ENCODE measurements at regions not wholly inside any gene's neighbourhood (a gene's known extent, or its start where the extent isn't known, plus 50 kb on each side); places are given as distances from the start of the nearest gene placed in this dataset.
"Not testable (repeated sequence)": the region's sequence is repeated elsewhere in the genome, so short reads cannot be mapped to it uniquely, and the experiment has no call there.

DNA sequence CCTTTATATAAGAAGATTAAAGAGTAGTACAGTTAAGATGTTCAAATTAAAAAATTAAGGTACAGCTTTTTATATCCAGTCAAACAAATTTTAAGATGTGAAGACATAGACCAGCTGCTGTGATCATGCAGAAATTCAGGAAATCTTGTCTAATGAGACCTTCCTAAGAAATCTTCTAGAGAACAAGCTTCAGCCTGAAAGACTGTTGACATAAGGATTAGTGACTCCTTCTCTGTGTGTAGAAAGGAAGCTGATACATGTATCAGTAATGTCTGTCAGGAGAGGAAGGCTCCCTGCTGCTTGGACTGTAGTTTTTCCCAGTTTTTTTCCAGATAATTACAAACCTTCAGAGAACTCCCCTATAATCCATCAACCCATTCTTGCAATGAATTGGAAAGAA lies 75.8 kb upstream of the PCSK5 start:
- in situ Hi-C loops (cut with HindIII; ENCODE audit: low pct_ligation_motif_present, low sequenced_read_pairs), result no loop called here
- no peak overlapping the region for H3K4me3 ChIP-seq (ENCODE audit: low read depth, low read length)
- no peaks in the 10 kb centered on the region for H3K27me3 ChIP-seq (replicated peaks)
- H3K27ac ChIP-seq, result peak overlapping the region; percentile 23
- TF ChIP-seq, protein P1, sequence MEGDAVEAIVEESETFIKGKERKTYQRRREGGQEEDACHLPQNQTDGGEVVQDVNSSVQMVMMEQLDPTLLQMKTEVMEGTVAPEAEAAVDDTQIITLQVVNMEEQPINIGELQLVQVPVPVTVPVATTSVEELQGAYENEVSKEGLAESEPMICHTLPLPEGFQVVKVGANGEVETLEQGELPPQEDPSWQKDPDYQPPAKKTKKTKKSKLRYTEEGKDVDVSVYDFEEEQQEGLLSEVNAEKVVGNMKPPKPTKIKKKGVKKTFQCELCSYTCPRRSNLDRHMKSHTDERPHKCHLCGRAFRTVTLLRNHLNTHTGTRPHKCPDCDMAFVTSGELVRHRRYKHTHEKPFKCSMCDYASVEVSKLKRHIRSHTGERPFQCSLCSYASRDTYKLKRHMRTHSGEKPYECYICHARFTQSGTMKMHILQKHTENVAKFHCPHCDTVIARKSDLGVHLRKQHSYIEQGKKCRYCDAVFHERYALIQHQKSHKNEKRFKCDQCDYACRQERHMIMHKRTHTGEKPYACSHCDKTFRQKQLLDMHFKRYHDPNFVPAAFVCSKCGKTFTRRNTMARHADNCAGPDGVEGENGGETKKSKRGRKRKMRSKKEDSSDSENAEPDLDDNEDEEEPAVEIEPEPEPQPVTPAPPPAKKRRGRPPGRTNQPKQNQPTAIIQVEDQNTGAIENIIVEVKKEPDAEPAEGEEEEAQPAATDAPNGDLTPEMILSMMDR (IDR thresholded peaks at IDR 0.05; ENCODE audit: low read depth, low read length, missing control alignments), result no peak
- H3K36me3 ChIP-seq (replicated peaks), result no peaks in the 10 kb centered on the region
- DNase-seq, result peak; percentile 37

DNA sequence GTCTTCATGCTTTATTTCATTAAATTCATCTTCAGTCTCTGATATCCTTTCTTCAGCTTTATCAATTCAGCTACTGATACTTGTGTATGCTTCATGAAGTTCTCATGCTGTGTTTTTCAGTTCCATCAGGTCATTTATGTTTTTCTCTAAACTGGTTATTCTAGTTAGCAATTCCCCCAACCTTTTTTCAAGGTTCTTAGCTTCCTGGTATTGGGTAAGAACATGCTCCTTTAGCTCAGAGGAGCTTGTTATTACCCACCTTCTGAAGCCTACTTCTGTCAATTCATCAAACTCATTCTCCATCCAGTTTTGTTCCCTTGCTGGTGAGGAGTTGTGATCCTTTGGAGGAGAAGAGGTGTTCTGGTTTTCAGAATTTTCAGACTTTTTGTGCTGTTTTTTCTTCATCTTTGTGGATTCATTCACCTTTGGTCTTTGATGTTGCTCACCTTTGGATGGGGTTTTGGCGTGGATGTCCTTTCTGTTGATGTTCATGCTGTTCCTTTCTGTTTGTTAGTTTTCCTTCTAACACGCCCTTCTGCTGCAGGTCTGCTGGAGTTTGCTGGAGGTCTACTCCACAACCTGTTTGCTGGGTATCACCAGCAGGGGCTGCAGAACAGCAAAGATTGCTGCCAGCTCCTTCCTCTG lies 69.9 kb upstream of the PCSK5 start:
- in situ Hi-C loops (cut with HindIII; ENCODE audit: low pct_ligation_motif_present, low sequenced_read_pairs); DNase-seq; H3K4me3 ChIP-seq (ENCODE audit: low read depth, low read length); H3K36me3 ChIP-seq (replicated peaks); H3K27ac ChIP-seq; H3K27me3 ChIP-seq (replicated peaks): not testable (repeated sequence)

DNA sequence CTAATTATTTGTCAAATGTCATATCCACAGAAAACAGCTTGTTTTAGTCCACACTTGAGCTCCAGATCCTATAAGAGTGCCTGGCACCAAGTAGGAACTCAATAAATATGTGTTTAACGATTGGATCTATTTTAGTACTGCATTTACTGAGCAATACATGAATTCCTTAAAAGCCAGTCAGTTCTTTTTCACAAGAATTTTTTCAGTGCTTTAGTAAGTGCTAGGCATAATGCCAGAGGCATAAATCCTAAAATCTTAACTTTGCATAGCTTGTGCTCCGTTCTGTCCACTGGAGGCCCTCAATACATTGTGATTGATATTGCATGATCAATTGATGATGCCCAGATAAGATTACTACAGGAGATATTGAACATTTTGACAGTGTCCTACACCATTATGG lies 67.3 kb upstream of the PCSK5 start:
- Histone ChIP-seq H3K27me3 (replicated peaks) (no peaks in the 10 kb centered on the region), H3K27ac (no peak overlapping the region), H3K36me3 (replicated peaks) (no peaks in the 10 kb centered on the region), H3K4me3 (ENCODE audit: low read depth, low read length) (no peak overlapping the region)
- TF ChIP-seq, protein P1 (IDR thresholded peaks at IDR 0.05; ENCODE audit: low read depth, low read length, missing control alignments), result no peak
- no peak for DNase-seq
- in situ Hi-C loops (cut with HindIII; ENCODE audit: low pct_ligation_motif_present, low sequenced_read_pairs), result no loop called here

DNA sequence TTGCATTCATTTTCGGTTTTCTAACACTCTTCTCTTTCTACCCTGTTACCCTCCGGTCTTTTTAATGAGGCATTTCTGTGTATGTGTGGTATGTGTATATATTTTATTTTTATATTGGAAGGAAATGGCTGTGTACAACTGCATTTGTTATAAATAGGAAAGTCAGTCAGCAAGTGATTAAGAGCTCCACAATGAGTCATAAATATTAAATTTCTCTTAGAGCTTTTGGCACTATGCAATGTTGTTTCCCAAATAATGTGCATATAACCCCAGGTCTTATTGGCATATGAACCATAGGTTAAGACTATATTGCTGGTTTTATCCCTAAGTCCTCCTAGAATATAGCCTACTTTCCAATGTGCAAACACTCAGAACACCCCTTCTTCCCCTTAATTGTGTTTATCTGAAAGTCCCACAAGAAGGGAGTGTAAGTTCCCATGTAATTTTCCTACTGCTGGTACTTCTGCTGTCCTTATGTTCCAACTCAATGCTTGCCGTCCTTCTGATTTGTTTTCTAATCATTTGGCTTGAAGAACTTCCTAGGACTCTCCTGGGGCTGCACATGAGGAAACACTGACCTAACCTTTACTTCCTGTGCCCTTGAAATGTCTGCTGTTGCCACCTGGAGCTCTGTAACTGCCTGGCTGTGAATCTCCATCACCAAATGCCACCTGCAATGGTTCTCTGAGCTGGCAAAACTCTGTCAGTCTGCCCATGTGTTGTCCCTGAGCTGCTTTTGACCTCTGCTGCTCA lies 65.5 kb upstream of the PCSK5 start:
- in situ Hi-C loops (cut with HindIII; ENCODE audit: low pct_ligation_motif_present, low sequenced_read_pairs), result no loop called here
- Histone ChIP-seq H3K4me3 (ENCODE audit: low read depth, low read length) (no peak overlapping the region), H3K36me3 (replicated peaks) (no peaks in the 10 kb centered on the region), H3K27me3 (replicated peaks) (no peaks in the 10 kb centered on the region), H3K27ac (no peak overlapping the region)
- DNase-seq, result no peak
- TF ChIP-seq, protein P1 (IDR thresholded peaks at IDR 0.05; ENCODE audit: low read depth, low read length, missing control alignments), result no peak

DNA sequence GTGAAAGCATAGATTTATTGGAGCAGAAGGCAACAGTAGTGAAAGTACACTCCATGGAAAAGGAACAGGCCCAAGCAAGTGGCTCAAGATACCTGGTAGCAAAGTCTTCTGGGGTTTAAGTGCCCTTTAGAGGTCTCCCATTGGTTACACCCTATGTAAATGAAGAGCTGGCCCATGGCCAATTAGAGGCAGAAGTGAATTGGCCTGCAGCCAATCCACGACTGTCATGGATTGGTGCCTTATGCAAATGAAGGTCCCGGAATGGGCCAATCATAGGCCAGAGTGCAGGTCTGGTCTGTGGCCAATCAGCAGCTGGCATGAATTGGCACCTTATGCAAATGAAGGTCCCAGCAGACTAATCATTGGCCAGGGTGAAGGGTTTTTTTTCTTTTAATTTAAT lies 64.2 kb upstream of the PCSK5 start:
- in situ Hi-C loops (cut with HindIII; ENCODE audit: low pct_ligation_motif_present, low sequenced_read_pairs), result no loop called here

DNA sequence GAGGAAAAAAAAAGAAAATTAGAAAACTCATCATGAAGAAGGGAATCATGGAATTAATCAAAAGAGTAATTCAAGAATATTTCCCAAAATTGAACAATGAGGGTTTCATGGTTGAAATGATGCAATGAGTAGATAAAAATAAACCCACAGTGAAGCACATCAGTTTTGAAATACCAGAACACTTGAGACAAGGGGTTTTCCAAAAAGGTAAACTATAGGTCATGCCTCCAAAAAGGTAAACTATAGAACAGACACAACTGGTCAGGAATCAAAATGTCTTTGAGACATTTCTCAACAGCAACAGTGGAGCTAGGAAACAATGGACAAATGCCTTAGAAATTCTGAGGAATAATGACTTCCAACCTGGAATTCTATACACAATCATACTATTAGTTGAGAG lies 60.2 kb upstream of the PCSK5 start:
- in situ Hi-C loops (cut with HindIII; ENCODE audit: low pct_ligation_motif_present, low sequenced_read_pairs), result no loop called here
- Histone ChIP-seq H3K27ac (no peak overlapping the region), H3K4me3 (ENCODE audit: low read depth, low read length) (no peak overlapping the region), H3K36me3 (replicated peaks) (no peaks in the 10 kb centered on the region), H3K27me3 (replicated peaks) (no peaks in the 10 kb centered on the region)
- TF ChIP-seq, protein P1 (IDR thresholded peaks at IDR 0.05; ENCODE audit: low read depth, low read length, missing control alignments), result no peak
- DNase-seq, result no peak

More for the DNA sequence above, 64.2 kb upstream of the PCSK5 start:
- Histone ChIP-seq H3K27me3 (replicated peaks) (no peaks in the 10 kb centered on the region), H3K27ac (no peak overlapping the region), H3K4me3 (ENCODE audit: low read depth, low read length) (no peak overlapping the region), H3K36me3 (replicated peaks) (no peaks in the 10 kb centered on the region)
- DNase-seq, result no peak
- TF ChIP-seq, protein P1 (IDR thresholded peaks at IDR 0.05; ENCODE audit: low read depth, low read length, missing control alignments), result no peak

All from brain microvascular endothelial cell (primary cell).